Activated CD4-positive, alpha-beta memory T cell treated with anti-CD3 and anti-CD28 coated beads, Interleukin-2, amount 10 ng/mL, durations not matched to agents 7 days and 5 days (primary cell): ENCODE measurements at regions not wholly inside any gene's neighbourhood (a gene's known extent, or its start where the extent isn't known, plus 50 kb on each side); places are given as distances from the start of the nearest gene placed in this dataset.

ENCODE experiments used
- CTCF ChIA-PET: fragments of 350-600 bp; sonication (Branson Sonifier 250); formaldehyde crosslinking; loops from one replicate; lab custom pipeline; 2021; ENCODE audit warnings: antibody characterized with exemption, inconsistent platforms; lab: Charles Lee
- POLR2A ChIA-PET: fragments of 350-600 bp; sonication (Branson Sonifier 250); formaldehyde crosslinking; loops from one replicate; lab custom pipeline; 2021; ENCODE audit warnings: antibody characterized with exemption; lab: Charles Lee
- DNase-seq: peaks from one replicate; pipeline ENCODE4 v3.0.0-alpha.2; 2020
- H3K27ac Mint-ChIP-seq: one replicate; pipeline ENCODE4 v1.8.0; 2021; ENCODE audit warnings: mild to moderate bottlenecking, mixed read lengths
- H3K27me3 Mint-ChIP-seq: one replicate; pipeline ENCODE4 v1.8.0; 2021; ENCODE audit warnings: mixed read lengths
- H3K36me3 Mint-ChIP-seq: one replicate; pipeline ENCODE4 v1.8.0; 2021; ENCODE audit warnings: low read depth, mixed read lengths
- H3K4me1 Mint-ChIP-seq: one replicate; pipeline ENCODE4 v1.8.0; 2021; ENCODE audit warnings: mixed read lengths
- H3K4me3 Mint-ChIP-seq: one replicate; pipeline ENCODE4 v1.8.0; 2021; ENCODE audit warnings: mild to moderate bottlenecking, mixed read lengths
- H3K9me3 Mint-ChIP-seq: one replicate; pipeline ENCODE4 v1.8.0; 2021; ENCODE audit warnings: mixed read lengths

DNA sequence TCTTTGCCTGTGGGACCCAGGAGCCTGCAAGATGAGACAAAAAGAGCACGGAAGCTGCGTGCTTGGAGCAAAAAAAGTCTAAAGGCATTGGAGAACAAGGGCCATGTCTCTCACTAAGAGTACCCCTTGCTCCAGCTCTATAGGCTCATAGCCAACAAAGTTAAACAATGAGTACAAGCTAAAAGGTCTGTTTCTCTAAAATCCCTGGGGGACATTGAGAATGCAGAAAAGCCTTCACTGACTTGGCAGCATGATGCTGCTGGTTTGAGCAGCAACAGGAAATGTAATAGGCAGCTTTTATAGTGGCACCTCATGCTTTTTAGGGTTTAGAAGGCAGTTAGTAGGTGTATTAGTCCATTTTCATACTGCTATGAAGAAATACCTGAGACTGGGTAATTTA, 287.5 kb downstream of the SMARCA2 start:
- DNase-seq: no peak
- ChIA-PET POLR2A (no interaction called here), CTCF (no interaction called here)
- Mint-ChIP-seq H3K36me3 (no peaks in the 10 kb centered on the region), H3K9me3 (peaks cover 4% of the 10 kb centered on the region), H3K27ac (no peak overlapping the region), H3K27me3 (peaks cover 2% of the 10 kb centered on the region), H3K4me3 (no peak overlapping the region), H3K4me1 (no peaks in the 10 kb centered on the region)

DNA sequence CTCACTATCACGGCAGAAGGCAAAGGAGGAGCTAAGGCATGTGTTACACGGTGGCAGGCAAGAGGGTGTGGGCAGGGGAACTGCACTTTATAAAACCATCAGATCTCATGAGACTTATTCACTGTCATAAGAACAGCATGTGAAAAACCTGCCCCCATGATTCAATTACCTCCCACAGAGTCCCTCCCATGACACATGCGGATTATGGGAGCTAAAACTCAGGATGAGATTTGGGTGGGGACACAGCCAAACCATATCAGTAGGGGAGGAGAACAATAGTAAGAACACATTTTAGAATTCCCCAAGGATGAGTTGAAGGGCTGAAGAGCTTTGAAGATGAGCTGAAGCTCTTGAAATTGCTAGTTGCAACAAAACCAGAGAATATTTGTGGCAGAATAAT, 287.9 kb downstream of the SMARCA2 start:
- H3K27me3 Mint-ChIP-seq: peaks cover 2% of the 10 kb centered on the region
- CTCF ChIA-PET: no interaction called here
- no peak overlapping the region for H3K27ac Mint-ChIP-seq
- H3K9me3 Mint-ChIP-seq: peaks cover 4% of the 10 kb centered on the region
- no peaks in the 10 kb centered on the region for H3K36me3 Mint-ChIP-seq
- DNase-seq: no peak
- no peaks in the 10 kb centered on the region for H3K4me1 Mint-ChIP-seq
- POLR2A ChIA-PET: no interaction called here
- H3K4me3 Mint-ChIP-seq: no peak overlapping the region

DNA sequence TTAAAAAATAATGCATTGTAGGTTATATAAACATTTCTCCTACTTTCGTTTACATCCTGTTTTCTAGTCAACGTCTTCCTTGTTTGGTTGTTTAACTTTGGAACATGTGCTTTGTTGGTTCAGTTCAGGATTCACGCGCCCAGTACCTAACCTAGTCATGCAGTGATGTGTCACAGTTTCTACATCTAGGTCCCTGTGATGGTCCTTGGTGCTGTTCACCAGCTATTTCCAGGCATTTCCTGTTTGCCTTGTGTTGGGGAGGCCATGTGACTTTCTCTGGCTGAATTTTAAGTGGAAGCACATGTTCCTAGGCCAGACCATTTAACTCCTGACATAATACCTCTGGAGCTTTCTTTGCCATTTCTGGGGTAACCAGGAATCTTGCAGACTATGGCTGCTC, 292.3 kb downstream of the SMARCA2 start:
- no peak for DNase-seq
- H3K27me3 Mint-ChIP-seq: peaks cover 2% of the 10 kb centered on the region

DNA sequence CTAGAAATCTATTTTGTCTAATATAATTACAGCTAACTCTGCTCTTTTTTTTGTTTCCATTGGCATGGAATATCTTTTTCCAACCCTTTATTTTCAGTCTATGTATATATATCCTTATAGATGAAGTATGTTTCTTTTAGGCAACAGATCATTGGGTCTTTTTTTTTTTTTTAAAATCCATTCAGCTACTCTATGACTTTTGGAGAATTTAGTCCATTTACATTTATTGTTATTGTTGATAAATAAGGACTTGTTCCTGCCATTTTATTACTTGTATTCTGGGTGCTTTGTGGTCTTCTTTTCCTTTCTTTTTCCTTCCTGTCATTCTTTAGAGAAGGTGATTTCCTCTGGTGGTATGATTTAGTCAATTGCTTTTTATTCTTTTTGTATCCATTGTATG, 296.8 kb downstream of the SMARCA2 start:
- CTCF ChIA-PET: no interaction called here
- Mint-ChIP-seq H3K4me3 (no peak overlapping the region), H3K27ac (no peak overlapping the region), H3K9me3 (peaks cover 18% of the 10 kb centered on the region), H3K4me1 (no peaks in the 10 kb centered on the region), H3K27me3 (peaks cover 2% of the 10 kb centered on the region), H3K36me3 (no peaks in the 10 kb centered on the region)
- no peak for DNase-seq
- POLR2A ChIA-PET: no interaction called here

More for the DNA sequence above, 292.3 kb downstream of the SMARCA2 start:
- no peaks in the 10 kb centered on the region for H3K4me1 Mint-ChIP-seq
- no peak overlapping the region for H3K4me3 Mint-ChIP-seq
- H3K27ac Mint-ChIP-seq: no peak overlapping the region
- ChIA-PET POLR2A (no interaction called here), CTCF (no interaction called here)
- H3K9me3 Mint-ChIP-seq: peaks cover 5% of the 10 kb centered on the region
- H3K36me3 Mint-ChIP-seq: no peaks in the 10 kb centered on the region

DNA sequence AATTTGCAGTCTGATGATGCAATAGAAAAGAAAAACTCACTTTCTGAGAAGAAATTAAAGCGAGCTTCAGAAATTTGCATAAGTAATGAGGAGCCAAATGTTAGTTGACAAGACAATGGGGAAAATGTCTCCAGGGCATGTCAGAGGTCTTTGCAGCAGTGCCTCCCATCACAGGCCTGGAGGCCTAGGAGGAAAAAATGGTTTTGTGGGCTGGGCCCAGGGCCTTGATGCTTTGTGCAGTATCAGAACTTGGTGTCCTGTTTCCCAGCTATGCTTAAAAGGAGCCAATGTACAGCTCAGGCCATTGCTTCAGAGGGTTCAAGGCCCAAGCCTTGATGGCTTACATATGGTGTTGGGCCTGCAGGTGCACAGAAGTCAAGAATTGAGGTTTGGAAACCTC, 298.4 kb downstream of the SMARCA2 start:
- Mint-ChIP-seq H3K36me3 (no peaks in the 10 kb centered on the region), H3K27me3 (peaks cover 2% of the 10 kb centered on the region), H3K9me3 (peaks cover 18% of the 10 kb centered on the region), H3K27ac (no peak overlapping the region), H3K4me3 (no peak overlapping the region), H3K4me1 (no peaks in the 10 kb centered on the region)
- ChIA-PET POLR2A (no interaction called here), CTCF (no interaction called here)
- no peak for DNase-seq

DNA sequence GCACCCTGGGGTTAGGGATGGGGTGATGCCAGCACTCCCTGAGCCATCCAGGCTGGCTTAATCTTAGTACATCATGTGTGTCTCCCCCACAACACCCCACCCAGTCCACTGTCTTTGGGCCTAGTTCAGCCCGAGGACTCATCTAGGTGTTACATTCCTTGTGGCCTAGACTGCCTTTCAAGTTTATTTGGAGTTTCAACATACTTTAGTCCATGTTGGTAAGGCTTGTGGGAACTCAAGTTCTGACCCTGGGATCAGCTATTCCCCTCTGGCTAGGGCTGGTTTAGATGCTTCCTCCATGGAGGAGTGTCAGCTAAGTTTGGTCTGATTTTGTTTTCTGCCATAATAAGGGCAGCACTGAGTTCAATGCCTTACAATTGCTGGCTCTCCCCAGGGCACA, 302.4 kb downstream of the SMARCA2 start:
- peaks cover 12% of the 10 kb centered on the region for H3K9me3 Mint-ChIP-seq
- ChIA-PET POLR2A (no interaction called here), CTCF (no interaction called here)
- H3K27me3 Mint-ChIP-seq: peaks cover 4% of the 10 kb centered on the region
- DNase-seq: no peak
- H3K4me3 Mint-ChIP-seq: no peak overlapping the region
- H3K36me3 Mint-ChIP-seq: no peaks in the 10 kb centered on the region
- H3K4me1 Mint-ChIP-seq: no peaks in the 10 kb centered on the region
- H3K27ac Mint-ChIP-seq: no peak overlapping the region

DNA sequence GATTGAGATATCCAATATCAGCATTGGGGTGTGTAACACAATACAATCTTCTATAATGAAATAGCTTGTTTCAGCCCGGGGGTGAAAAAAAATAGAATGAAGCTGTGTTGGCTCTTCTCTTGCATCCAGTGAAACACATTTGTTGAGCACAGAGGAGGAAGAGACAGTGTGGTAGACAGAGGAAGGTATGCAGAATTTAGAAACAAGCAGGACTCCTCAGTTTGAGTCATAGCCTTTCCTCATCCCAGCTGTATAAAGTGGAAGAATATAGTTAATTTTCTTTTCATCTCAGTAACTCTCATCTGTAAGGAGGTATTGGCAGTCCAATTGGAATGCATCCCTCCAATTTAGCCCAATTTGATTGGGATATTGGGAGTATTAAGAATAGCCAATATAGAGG, 302.2 kb upstream of the VLDLR start:
- ChIA-PET POLR2A (no interaction called here), CTCF (no interaction called here)
- peaks cover 4% of the 10 kb centered on the region for H3K27me3 Mint-ChIP-seq
- H3K9me3 Mint-ChIP-seq: peaks cover 4% of the 10 kb centered on the region
- DNase-seq: no peak
- no peaks in the 10 kb centered on the region for H3K4me1 Mint-ChIP-seq
- H3K4me3 Mint-ChIP-seq: no peak overlapping the region
- H3K36me3 Mint-ChIP-seq: no peaks in the 10 kb centered on the region
- no peak overlapping the region for H3K27ac Mint-ChIP-seq

DNA sequence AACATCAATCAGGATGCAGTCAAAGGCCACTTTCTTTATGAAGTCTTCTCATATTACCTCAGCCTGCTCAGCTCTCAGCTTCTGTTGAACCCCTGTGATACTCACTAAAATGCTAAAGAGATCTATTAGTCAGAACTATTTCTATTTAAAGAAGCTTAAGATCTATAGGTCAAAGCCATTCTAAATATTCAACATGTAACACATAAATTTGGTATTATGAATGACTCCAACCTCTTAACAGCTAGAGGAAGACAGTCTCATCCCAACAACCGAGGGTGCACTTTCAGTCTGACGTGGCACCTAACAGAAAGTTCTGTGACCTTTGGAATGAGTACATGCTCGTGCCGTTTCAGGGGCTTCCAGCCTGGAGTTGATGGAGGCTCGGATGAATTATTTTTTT, 301.5 kb upstream of the VLDLR start:
- ChIA-PET CTCF (no interaction called here), POLR2A (no interaction called here)
- Mint-ChIP-seq H3K27ac (no peak overlapping the region), H3K27me3 (peaks cover 4% of the 10 kb centered on the region), H3K4me3 (no peak overlapping the region), H3K9me3 (no peaks in the 10 kb centered on the region), H3K4me1 (no peaks in the 10 kb centered on the region), H3K36me3 (no peaks in the 10 kb centered on the region)
- no peak for DNase-seq

DNA sequence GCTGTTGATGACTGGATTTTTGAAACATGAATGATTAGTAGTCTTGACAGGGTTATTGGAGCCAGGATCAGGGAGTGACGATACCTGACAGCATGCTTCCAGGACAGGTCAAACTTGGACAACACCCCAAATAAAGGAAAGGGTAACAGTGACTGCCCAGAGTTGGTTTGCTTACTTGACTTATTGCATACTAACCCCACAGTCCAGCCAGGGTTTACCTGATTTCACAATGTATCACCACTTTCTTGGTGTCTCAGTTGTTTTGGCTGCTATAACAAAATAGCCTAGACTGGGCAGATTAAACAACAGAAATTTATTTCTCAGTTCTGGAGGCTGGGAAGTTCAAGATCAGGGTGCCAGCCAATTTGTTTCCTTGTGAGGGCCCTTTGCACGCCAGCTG, 301.0 kb upstream of the VLDLR start:
- Mint-ChIP-seq H3K9me3 (no peaks in the 10 kb centered on the region), H3K36me3 (no peaks in the 10 kb centered on the region), H3K4me3 (no peak overlapping the region), H3K4me1 (no peaks in the 10 kb centered on the region), H3K27ac (no peak overlapping the region), H3K27me3 (peaks cover 4% of the 10 kb centered on the region)
- DNase-seq: no peak
- POLR2A ChIA-PET: no interaction called here
- CTCF ChIA-PET: no interaction called here

DNA sequence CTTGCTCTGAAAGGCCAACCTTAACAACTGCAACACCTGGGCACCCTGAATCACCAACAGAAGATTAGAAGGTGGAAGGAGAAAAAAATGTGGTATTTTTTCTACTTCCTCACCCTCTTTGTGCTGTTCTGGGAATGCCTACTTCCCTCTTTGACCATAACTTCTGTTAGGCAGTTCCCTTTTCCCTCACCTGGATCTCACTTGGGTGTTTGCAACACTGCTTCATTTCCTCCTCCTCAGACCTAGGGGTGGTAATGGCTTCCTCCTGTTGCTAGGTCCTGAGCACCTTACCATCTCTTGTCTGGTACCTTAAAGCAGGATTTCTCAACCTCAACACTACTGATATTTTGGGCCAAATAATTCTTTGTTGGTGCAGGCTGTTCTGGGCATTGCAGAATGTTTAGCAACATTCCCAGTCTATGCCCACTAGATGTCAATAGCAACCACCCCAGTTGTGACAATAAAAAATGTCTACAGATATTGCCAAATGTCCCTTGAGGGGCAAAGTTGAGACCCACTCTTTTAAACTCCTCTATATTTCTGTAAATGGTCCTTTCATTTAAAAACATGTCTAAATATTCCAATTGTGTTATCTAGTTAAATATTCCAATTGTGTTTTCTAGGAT, 300.0 kb upstream of the VLDLR start:
- Mint-ChIP-seq H3K36me3 (no peaks in the 10 kb centered on the region), H3K4me1 (no peaks in the 10 kb centered on the region), H3K9me3 (no peaks in the 10 kb centered on the region), H3K27ac (no peak overlapping the region), H3K27me3 (peaks cover 4% of the 10 kb centered on the region), H3K4me3 (no peak overlapping the region)
- no peak for DNase-seq
- CTCF ChIA-PET: no interaction called here
- POLR2A ChIA-PET: no interaction called here

DNA sequence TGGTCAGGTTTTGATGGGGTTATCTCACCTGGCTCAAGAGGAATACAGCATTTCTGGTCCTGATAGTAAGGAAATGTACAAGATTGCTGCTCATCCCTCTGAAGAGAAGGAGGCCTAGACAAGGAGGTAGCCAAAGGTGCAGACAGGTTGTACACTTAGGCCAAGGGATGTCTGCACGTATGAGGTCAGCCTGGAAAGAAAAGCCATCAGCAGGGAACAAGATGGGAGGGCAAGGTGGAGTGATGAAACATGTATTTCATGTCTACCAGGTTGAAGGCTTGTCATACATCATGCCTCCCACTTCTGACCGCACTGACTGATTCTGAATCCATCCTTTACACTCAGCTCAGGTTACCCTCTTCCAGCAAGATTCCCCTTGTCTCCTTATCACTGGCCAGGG, 296.8 kb upstream of the VLDLR start:
- Mint-ChIP-seq H3K27me3 (peaks cover 4% of the 10 kb centered on the region), H3K9me3 (no peaks in the 10 kb centered on the region), H3K36me3 (no peaks in the 10 kb centered on the region), H3K27ac (no peak overlapping the region), H3K4me1 (no peaks in the 10 kb centered on the region), H3K4me3 (no peak overlapping the region)
- ChIA-PET CTCF (no interaction called here), POLR2A (no interaction called here)
- DNase-seq: no peak

DNA sequence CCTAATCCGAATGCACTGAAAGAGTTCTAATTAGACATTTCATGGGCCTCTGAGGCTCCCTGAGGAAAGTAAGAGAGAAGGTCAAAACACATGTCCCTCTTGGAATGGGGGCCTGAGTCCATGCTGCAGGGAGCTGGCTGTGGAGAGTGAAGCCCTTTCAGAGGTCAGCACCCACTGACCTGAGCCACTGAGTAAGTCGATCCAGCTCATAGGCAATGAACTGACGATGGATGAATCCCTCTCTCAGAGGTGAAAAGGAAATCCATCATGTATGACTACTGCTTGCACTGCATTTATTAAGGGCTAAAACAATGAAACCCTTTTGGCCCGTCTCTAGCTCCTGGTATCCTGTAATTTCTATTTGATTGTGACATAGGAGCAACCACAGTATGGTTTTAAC, 288.9 kb upstream of the VLDLR start:
- ChIA-PET CTCF (interaction anchor here (0.6 kb wide), 1 partner anchor 10 kb away, joined by 3 read pairs; no protein-coding TSS in a partner anchor), POLR2A (no interaction called here)
- H3K27me3 Mint-ChIP-seq: no peaks in the 10 kb centered on the region
- H3K4me3 Mint-ChIP-seq: no peak overlapping the region
- no peak for DNase-seq
- H3K9me3 Mint-ChIP-seq: no peaks in the 10 kb centered on the region
- H3K36me3 Mint-ChIP-seq: no peaks in the 10 kb centered on the region
- no peaks in the 10 kb centered on the region for H3K4me1 Mint-ChIP-seq
- H3K27ac Mint-ChIP-seq: no peak overlapping the region

DNA sequence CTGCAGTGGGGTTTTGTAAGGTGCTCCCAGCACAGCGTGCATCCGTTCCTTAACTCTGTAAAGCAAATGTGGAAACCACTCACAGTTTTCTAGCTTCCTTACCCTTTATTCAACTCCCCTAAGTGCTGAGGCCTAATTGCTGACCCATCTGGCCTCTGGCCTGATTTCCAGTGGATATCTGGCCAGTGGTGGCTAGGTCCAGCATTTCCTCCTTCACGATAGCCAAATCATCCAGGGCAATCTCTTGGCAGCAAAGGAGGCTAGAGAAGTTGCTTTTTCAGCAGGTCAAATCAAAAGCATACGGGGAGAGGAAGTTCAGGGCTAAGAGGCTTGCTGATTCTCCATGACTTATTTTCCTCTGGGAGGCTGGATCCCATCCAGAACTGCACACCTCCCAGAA, 286.3 kb upstream of the VLDLR start:
- no peaks in the 10 kb centered on the region for H3K4me1 Mint-ChIP-seq
- H3K9me3 Mint-ChIP-seq: no peaks in the 10 kb centered on the region
- no peak overlapping the region for H3K4me3 Mint-ChIP-seq
- ChIA-PET POLR2A (no interaction called here), CTCF (no interaction called here)
- no peaks in the 10 kb centered on the region for H3K36me3 Mint-ChIP-seq
- H3K27ac Mint-ChIP-seq: no peak overlapping the region
- no peak for DNase-seq
- H3K27me3 Mint-ChIP-seq: no peaks in the 10 kb centered on the region

DNA sequence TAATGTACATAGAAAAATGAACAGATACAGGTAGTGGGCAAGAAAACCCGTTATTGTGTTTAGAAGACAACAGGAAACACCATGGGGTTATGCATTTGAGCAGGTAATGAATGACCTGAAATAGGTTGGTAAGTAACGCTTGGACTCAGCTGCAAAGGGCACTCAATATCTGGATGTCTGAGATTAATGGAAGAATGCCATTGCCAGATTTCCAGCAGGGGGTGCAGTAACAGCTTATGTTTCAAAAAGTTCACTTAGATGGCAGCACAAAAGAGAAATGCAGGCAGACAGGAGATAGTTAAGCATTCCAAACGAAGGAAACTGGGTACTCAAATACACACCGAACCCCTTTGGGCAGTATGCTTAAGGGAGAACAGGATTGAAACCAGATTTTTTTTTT, 285.5 kb upstream of the VLDLR start:
- Mint-ChIP-seq H3K27me3 (no peaks in the 10 kb centered on the region), H3K4me1 (no peaks in the 10 kb centered on the region), H3K4me3 (no peak overlapping the region), H3K9me3 (no peaks in the 10 kb centered on the region), H3K27ac (no peak overlapping the region), H3K36me3 (no peaks in the 10 kb centered on the region)
- no peak for DNase-seq
- POLR2A ChIA-PET: no interaction called here
- CTCF ChIA-PET: interaction anchor here (0.6 kb wide), 1 partner anchor 392 kb away, joined by 3 read pairs; no protein-coding TSS in a partner anchor
